ENCODE measurements at regions not wholly inside any gene's neighbourhood (a gene's known extent, or its start where the extent isn't known, plus 50 kb on each side); places are given as distances from the start of the nearest gene placed in this dataset.
"Not testable (repeated sequence)": the region's sequence is repeated elsewhere in the genome, so short reads cannot be mapped to it uniquely, and the experiment has no call there.

DNA sequence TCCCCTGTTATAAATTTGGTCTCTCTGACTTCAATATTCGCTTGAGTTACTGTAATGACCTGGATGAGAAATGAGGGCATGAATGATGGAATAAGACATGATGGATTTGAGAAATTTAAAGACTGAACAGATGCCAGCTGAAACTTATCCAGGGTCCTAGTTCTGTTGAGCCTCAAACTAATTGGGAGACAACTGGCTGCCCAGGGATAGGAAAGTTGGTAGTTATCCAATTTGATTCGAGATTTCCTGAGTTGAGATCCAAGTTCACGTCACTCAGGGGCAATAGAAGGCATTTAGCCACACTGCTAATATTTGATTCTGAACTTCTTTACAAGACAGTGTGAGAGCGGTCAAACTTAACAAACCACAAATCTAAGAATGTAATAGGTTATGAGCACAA, 159.0 kb upstream of the CXCL13 start:
- no peak for DNase-seq (ENCODE audit: low spot score)

DNA sequence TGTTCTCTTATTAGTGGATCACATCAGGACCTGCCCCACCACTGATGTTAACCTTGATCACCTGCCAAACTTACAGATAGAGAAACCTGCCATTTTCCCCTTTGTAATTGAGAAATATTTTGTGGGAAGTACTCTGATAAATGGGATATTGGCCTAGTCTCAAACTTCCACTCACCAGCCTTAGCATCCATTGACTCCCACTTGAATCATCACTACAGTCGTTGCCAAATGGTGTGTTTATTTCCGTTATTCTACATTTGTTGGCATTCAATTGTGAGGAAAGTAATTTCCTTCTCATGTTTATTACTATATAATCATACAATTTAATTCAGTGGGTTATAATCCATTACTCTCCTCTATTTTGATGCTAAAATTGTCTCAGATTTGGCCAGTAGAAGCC, 156.4 kb upstream of the CXCL13 start:
- peak; percentile 56 for DNase-seq (ENCODE audit: low spot score)

DNA sequence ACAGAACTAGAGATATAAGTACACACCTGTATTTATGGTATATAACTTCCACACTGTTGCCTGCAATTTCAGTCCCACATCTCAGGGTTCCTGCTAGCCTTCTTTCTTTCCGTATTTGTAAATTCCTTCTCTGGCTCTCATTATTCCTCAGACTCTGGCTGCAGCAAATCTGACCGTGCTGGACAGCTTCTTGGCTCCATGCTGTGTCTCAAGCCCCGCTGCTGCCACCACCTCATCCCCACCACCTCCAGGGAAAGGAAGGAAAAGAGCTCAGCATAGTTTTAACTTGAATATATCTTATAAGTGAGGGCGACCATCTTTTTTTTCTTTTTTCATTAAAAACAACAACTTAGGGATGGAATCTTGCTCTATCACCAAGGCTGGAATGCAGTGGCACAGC, 155.6 kb upstream of the CXCL13 start:
- no peak for DNase-seq (ENCODE audit: low spot score)

DNA sequence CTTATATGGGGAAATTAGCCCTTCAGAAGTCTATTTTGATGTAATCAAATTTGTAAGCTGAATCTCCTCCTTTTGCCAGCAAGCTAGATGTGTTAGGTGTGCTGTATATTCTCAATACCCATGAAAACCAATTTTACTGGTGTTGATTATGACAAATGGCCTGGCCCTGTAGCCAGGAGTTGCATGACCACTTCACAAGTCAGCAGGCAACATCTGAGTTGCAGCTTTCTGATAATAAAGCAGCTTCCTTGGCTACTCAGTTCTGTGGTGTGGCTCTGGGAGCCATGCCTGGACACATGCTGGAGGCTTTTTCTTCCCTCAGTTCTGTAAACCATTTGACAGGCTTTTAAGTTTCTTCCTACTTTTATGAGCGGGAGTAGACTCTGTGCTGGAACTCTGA, 154.1 kb upstream of the CXCL13 start:
- DNase-seq (ENCODE audit: low spot score) = no peak

DNA sequence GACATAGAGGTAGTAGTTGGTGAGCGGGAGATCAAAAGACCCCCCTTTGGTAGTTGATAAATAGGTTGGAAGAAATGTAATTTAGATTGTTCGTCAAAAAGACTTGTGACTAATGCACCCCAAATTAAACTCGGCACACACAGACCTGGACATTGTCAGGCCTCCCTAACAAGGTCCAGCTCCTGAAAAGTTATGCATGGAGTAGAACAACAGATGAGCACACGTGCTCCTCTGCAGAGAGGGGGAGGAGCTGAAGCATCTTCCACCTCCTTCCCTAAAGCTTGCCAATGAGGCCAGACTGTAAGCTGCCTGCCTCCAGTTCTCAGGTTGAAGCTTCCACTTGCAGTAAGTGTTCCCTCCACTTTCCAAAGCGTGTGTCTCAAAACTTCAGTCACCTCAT, 153.5 kb upstream of the CXCL13 start:
- DNase-seq (ENCODE audit: low spot score) = not testable (repeated sequence)

DNA sequence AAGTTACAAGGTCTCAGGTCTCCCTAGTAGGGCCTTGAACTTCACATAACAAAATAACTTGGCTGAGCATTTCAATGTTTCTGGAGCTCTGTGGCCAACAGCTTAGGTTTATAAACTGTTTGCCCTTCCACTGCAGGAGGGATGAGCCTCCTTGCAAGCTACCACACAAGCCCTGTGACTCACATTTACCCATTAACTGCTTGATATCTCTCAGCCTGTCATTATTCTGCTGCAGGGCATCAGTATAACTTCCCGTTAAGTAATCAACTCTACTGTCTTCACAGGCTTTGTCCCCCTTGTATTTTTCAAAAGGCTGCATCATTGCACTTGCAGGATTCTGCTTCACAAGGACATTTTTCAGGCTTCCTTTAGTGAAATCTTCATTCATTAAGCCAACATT, 151.7 kb upstream of the CXCL13 start:
- DNase-seq (ENCODE audit: low spot score) = no peak

DNA sequence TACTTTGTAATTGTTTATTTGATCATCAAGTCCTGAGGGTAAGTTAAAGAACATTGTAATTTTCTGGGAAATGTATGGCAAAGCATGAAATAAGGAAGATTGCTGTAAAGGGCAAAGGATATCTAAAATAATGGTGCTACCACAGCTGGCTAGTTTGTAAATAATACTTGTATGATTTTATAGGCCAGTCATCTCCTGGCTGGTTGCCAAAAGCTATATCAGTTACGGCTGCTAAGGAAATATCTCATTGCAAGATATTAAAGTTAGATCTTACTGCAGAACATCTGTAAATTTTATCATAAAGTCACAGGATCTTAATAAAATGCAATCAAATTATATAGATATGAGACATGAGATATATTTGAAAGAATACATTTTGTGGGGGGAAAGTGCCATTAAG, 150.8 kb upstream of the CXCL13 start:
- DNase-seq (ENCODE audit: low spot score) = no peak

DNA sequence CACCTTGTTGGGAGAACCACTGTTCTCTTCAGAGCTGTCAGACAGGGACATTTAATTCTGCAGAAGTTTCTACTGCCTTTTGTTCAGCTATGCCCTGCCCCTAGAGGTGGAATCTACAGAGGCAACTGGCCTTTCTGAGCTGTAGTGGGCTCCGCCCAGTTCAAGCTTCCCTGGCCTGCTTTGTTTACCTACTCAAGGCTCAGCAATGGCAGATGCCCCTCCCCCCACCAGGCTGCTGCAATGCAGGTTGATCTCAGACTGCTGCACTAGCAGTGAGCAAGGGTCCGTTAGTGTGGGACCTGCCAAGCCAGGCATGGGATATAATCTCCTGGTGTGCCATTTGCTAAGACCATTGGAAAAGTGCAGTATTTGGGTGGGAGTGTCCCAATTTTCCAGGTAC, 141.5 kb upstream of the CXCL13 start:
- not testable (repeated sequence) for DNase-seq (ENCODE audit: low spot score)

DNA sequence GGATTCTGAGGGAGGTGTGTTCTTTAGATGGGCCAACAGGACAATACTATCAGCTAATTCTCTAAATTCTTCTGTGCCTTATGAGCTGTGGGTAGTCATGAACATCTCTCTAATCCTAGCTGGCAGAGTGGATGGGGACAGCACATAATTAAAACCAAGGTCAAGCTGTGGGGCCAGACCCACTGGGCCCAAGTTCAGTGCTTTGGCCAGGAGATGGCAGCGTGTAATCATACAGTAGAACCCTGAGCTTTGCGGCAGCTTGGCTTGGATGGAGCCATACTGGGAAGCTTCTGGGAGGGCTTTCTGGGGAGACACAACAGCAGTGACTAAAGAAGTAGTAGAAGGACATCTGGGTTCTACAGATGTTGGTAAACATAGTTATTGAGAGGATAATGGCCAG, 140.3 kb upstream of the CXCL13 start:
- peak; percentile 40 for DNase-seq (ENCODE audit: low spot score)

DNA sequence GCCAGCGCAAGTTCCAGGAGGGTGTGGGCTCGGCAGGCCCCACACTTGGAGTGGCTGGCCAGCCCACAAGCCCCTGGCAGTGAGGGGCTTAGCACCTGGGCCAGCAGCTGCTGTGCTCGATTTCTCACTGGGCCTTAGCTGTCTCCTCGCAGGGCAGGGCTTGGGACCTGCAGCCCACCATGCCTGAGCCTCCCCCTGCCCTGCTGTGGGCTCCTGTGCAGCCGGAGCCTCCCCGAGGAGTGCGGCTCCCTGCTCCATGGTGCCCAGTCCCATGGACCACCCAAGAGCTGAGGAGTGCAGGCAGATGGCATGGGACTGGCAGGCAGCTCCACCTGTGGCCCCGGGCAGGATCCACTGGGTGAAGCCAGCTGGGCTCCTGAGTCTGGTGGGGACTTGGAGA, 139.2 kb upstream of the CXCL13 start:
- no peak for DNase-seq (ENCODE audit: low spot score)

DNA sequence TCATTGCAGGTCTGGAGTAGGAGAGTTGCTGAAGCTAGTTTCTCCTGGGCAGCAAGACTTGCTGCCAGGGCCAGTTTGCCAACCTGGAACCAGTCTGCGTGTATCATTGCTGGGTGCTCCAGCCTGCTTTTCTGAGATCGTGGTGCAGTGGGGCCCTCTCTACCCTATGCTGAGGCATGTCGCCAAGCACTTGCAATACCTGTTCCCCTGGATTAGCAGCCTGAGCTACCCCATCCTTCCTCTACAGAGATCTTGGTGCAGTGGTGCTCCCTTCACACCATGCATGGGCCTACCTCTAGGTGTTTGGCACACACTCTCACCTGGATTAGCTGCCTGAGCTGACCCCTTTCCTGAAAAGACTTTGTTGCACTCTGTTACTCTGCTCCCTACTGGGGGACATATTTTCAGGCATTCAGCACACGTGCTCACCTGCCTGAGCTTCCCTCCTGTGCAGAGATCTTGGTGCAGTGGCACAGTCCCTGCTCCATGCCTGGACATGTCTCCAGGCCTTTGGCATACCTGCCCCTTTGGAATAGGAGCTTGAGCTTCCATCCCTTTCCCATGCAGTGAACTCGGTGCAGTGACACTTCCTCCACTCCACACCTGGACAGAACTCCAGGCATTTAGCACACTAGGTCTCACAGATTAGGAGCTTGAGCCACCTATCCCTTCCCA, 133.7 kb upstream of the CXCL13 start:
- DNase-seq (ENCODE audit: low spot score) = no peak

DNA sequence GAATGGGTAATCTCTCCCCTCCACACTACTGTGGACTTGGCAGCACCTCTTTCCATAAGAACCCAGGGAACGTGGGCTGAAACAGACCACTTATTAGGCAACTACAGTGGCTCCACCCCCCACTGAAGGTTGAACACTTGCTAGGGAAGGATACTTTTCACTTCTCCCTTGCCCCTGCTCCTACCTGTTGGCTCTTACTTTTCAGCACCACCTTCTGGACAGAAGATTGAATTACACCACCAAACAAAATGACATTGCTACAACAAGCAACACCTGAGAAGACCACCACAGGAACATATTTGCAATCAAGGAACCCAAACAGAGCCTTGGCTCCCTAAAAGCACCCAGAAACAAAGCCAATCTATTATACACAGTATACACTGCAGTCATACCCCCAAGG, 132.1 kb upstream of the CXCL13 start:
- DNase-seq (ENCODE audit: low spot score) = no peak

DNA sequence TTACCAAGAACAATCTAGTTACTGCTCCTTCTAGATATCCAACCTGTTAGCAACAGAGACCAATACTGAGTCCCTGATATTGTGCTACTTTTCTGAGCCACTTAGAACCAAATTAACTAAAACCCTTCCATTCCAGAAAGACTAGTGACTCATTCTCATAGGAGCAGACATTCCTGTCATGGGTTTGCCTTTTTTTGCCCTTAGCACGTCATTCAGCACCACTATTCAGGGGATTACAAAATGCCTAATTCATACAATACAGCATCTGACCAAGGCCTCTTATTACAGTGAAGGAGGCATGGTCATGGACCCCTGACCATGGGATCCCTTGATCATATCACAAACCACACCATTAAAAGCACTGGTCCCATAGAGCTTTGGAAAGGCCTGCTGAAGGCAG, 123.8 kb upstream of the CXCL13 start:
- DNase-seq (ENCODE audit: low spot score) = peak; percentile 54

DNA sequence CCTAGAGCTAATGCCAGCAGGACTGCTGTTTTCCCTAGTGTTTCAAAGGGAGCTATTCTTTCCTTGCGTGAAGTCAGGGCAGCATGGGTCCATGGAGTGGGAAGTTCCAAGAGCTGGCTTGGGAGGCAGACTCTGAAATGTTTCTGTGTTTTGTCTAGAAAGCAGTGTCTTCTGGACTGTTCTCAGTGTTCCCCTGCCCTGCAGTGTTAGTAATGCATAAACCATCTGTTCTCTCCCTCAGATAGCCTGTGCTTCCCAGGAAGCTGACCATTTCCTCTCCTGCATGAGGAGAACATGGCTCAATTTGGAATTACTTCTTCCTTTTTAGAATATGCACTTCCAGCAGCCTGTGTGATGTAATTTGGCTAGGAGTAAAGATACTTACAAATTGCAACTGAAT, 116.7 kb upstream of the CXCL13 start:
- no peak for DNase-seq (ENCODE audit: low spot score)

DNA sequence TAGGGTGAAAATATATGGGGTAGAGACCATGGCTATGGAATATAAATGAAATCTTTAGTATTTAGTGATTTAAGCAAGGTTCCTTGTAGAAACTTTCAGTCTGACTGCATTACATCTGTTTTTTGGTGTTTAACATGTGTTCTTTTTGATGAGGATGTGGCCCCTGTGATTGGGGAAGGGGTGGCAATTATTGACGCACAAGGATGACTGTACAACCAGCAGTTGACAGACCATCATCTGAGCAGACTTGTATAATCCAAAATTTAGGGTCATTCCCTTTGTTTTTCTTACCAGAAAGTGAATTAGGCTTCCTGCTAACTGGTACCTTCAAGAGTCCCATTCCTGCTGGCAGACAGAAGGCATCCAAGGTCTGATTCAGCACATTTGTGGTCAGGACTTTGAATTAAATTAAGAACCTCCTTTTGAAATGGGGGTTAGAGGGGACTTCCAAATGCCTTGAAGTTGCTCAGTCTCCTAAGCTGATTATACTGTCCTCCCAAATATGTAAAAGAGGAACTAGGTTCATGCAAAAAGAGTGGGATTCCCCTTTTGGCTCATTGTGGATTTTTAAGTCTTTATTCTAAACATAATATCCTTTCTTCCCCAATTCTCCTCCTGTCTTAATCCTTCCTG, 112.4 kb upstream of the CXCL13 start:
- no peak for DNase-seq (ENCODE audit: low spot score)

DNA sequence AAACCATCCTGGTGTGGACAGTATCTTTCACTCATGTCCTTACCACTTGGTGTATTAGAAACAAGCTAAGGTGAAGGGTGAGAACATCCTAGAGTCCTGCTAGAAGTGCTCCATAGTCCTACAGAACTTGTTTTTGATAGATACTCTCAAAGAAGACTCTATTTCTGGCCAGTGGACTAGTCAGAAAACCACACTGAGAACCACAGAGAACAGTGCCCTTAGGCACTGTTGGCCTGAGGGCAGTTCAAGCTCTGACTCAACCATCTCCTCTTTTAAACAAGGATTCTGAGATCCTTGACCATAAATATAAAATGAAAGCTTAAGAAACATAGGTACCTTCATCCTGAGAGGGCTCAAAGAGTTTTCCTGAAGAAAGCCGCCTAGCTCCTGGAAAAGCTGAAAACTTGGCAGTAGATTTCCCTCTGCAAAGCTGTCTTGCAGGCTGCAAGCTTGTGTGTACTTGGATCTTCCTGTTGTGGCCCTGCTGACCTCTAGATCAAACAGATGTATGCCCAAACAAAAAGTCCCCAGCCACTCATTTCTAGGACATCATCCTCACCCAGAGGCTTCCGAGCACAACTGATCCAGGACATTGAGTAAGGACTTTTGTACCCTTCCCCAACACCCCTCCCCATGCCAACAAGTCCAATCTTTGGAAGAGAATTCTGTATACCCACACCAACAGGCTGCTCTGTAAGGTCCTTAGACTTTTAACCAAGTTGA, 111.6 kb upstream of the CXCL13 start:
- DNase-seq (ENCODE audit: low spot score) = peak; percentile 27

DNA sequence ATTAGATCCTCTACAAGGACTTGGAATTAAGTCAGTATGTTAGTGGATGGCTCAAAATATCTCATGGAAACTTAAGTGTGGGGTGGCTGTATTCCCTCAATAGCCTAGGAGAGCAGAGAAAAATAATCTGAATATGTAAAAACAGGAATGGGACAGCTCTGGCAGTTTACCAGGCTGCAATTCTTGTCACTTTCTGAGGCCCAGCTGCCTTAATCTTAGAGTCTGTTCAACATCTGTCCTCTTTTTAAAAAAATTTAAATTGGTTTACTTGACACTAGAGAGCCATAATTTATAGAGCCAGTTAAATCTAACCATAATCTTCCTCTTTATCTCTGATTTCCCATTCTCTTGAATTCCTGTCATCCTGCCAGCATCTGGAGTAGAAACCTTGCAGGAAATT, 109.2 kb upstream of the CXCL13 start:
- DNase-seq (ENCODE audit: low spot score) = no peak

DNA sequence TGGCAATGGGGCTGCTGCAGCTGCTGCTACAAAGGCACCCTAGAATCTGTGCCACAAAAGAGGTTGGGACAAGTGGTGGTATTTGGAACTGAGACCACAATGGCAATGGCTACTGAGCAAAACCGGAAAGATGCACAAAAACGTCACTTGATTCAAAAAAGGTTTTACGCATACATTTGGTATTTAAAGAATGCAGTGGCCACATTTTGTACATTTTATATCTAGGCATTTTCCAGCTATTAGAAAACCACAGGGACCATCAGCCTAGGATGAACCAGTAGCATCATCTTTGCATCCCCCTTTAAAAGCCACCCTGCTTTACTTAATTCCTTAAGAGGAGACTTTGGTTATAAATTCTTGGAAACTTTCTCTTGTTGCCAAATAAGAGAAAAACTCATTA, 104.8 kb upstream of the CXCL13 start:
- DNase-seq (ENCODE audit: low spot score) = no peak

DNA sequence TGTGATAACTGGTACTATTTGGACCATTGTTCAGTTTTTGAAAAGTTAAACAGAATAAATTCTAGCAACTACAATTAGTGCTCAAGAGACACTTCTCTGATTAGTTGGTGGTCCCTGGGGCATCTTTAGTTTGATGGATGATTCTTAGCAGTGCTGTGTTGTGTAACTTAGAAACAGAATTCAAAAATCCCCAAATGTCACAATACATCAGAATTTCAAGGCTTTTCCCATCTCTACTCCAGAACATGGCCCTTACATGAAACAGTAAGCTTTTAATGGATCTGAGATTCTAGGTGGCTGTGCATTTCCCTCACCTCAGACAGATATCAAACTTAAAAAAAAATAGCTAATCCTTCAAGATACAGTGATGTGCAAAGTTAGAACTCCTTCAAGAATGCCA, 104.4 kb upstream of the CXCL13 start:
- DNase-seq (ENCODE audit: low spot score) = no peak

DNA sequence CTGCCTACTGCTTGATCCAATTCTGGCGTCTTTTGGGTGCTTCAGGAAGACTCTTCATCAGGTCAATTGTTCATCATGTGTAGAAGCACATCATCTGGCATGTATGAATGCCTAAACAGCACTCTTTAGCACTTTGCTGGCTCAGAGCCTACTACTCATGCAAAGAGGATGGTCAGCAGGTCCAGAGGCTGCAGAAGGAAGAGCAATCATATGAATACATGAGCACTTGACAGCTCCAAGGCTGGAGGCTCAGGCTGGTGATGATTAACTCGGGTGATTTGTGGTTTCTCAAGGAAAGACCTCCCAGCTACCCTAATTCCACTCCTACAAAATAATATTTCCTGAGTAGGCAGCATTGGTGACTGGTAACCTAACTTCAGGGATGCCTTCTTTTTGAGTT, 103.8 kb upstream of the CXCL13 start:
- no peak for DNase-seq (ENCODE audit: low spot score)

DNA sequence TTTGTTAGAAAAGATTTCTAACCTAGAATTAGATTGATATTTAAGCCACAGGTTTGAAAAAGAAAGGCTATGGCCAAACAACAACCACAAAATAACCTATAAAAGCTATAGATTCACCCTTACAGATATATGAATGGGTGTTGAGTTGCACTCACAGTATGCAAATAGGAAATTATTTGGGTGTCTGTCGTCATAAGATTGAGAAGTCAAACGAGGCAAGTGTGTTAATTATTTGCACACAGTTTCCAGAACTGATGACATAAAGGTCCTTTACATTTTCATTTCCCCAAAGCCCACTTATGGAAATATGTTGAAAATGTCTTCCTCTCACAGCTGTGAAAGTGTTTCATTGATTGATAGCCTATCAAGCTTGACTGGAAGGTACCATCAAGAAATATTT, 101.2 kb upstream of the CXCL13 start:
- DNase-seq (ENCODE audit: low spot score) = no peak

DNA sequence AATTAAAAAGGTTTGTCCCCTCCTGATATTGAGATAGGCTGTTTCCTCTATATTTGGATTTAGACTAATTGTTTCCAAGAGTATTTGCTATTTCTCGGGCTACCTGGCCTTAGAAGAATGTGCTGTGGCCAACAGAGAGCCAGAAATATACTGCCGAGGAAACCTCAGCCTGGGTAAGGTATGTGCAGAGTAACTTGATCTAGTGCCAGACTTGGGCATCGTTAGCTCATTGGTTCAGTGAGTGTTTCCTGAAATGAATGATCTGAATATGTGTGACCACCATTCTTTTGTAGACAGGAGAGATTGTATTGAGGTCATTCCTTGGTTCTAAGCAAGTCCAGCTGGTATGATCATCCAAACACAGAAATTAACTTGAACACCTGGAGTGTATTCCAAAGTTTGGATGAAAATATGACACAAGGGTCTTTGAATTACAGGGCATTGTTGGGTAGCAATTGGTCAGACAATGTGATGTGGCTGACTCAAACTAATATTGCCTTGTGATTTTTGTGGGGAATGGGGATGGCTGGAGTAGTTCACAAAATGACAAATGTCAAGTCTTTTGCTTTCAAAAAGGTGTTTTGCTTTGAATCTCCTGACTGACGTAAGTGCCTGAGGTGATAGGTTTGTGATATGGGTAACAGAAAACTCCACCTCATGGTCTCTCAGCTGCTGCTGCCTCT, 100.2 kb upstream of the CXCL13 start:
- DNase-seq (ENCODE audit: low spot score) = no peak

DNA sequence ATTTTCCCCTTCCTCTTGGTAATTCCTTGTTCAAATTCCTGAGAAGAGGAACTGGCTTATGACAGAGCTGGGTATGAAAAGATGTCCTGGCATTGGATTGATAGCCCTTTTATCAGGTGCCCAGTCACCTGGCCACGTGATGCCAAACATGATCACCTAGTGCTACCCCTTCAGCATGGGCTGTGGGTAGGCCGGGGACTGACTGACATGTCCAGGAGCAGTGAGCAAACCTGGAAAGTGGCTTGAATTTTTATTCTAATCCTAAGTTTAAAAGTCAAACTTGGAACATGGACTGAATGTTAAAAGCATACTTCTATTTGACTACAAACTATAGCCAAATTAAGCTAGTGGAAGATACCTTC, 99.7 kb upstream of the CXCL13 start:
- no peak for DNase-seq (ENCODE audit: low spot score)

All from AG08395 (cell line).